GM12892 (cell line): ENCODE measurements at regions not wholly inside any gene's neighbourhood (a gene's known extent, or its start where the extent isn't known, plus 50 kb on each side); places are given as distances from the start of the nearest gene placed in this dataset.

Experiments used
- DNase-seq: peaks from one replicate; pipeline ENCODE4 v3.0.0; 2011; ENCODE audit not compliant: insufficient read length
- FAIRE-seq: peaks from 2 replicates; lab custom pipeline; 2011; peaks lifted over from hg19 to GRCh38; lab: Jason Lieb, UNC
- POLR2A ChIP-seq: IDR thresholded peaks from 2 replicates; pipeline ENCODE4 v1.6.1; 2011; ENCODE audit warnings: low read depth, low read length, control low read depth
- POLR2AphosphoS5 ChIP-seq: IDR thresholded peaks from 2 replicates; pipeline ENCODE4 v1.6.1; 2011; ENCODE audit warnings: low read depth, low read length, control low read depth
- TAF1 ChIP-seq: IDR thresholded peaks from 2 replicates; pipeline ENCODE4 v1.6.1; 2011; ENCODE audit warnings: low read depth, mild to moderate bottlenecking, control low read depth, low read length, borderline replicate concordance

- TF ChIP-seq POLR2A (no peak), TAF1 (no peak), POLR2AphosphoS5 (no peak)
- FAIRE-seq (peak; percentile 86), DNase-seq (no peak)
Measured at GRCh38 chr3:152961323-152961722, 126.4 kb downstream of the P2RY1 start.

GRCh38 chr3:152964911-152965609 is 130.1 kb downstream of the P2RY1 start:
- DNase-seq (no peak), FAIRE-seq (no peak)
- no peak for TF ChIP-seq POLR2A
- TF ChIP-seq POLR2AphosphoS5, result no peak
- TF ChIP-seq TAF1, result no peak

- DNase-seq (no peak), FAIRE-seq (no peak)
- TF ChIP-seq POLR2AphosphoS5 (no peak), TAF1 (no peak), POLR2A (no peak)
Measured at GRCh38 chr3:152968388-152969024, 133.6 kb downstream of the P2RY1 start.

GRCh38 chr3:152969557-152970300 is 134.8 kb downstream of the P2RY1 start:
- no peak for DNase-seq
- TF ChIP-seq POLR2AphosphoS5, result no peak
- no peak for TF ChIP-seq POLR2A
- TF ChIP-seq TAF1, result no peak
- FAIRE-seq, result no peak

GRCh38 chr3:152970851-152971250 is 135.9 kb downstream of the P2RY1 start:
- TF ChIP-seq POLR2A (no peak), POLR2AphosphoS5 (no peak), TAF1 (no peak)
- DNase-seq (no peak), FAIRE-seq (no peak)

GRCh38 chr3:152971880-152972279 is 136.9 kb downstream of the P2RY1 start:
- FAIRE-seq (no peak), DNase-seq (no peak)
- TF ChIP-seq POLR2A (no peak), TAF1 (no peak), POLR2AphosphoS5 (no peak)

- no peak for DNase-seq
- no peak for TF ChIP-seq TAF1
- no peak for TF ChIP-seq POLR2AphosphoS5
- no peak for TF ChIP-seq POLR2A
- FAIRE-seq, result no peak
Measured at GRCh38 chr3:152973575-152973974, 138.6 kb downstream of the P2RY1 start.

GRCh38 chr3:152976239-152976638 is 141.3 kb downstream of the P2RY1 start:
- no peak for FAIRE-seq
- DNase-seq, result no peak
- no peak for TF ChIP-seq POLR2AphosphoS5
- no peak for TF ChIP-seq TAF1
- no peak for TF ChIP-seq POLR2A

GRCh38 chr3:152977366-152977765 is 142.4 kb downstream of the P2RY1 start:
- TF ChIP-seq TAF1, result no peak
- TF ChIP-seq POLR2AphosphoS5, result no peak
- no peak for TF ChIP-seq POLR2A
- FAIRE-seq, result no peak
- DNase-seq, result no peak

GRCh38 chr3:152978152-152978551 is 143.2 kb downstream of the P2RY1 start:
- FAIRE-seq (no peak), DNase-seq (no peak)
- TF ChIP-seq TAF1 (no peak), POLR2AphosphoS5 (no peak), POLR2A (no peak)

GRCh38 chr3:152997526-152997925 is 162.6 kb downstream of the P2RY1 start:
- FAIRE-seq, result no peak
- no peak for TF ChIP-seq TAF1
- no peak for TF ChIP-seq POLR2A
- TF ChIP-seq POLR2AphosphoS5, result no peak

GRCh38 chr3:152998591-152998990 is 163.4 kb upstream of the RAP2B start:
- TF ChIP-seq POLR2AphosphoS5, result no peak
- TF ChIP-seq TAF1, result no peak
- no peak for TF ChIP-seq POLR2A
- DNase-seq (no peak), FAIRE-seq (no peak)

More at GRCh38 chr3:152997526-152997925, 162.6 kb downstream of the P2RY1 start:
- no peak for DNase-seq
